ENCODE measurements at regions not wholly inside any gene's neighbourhood (a gene's known extent, or its start where the extent isn't known, plus 50 kb on each side); places are given as distances from the start of the nearest gene placed in this dataset.

- Histone ChIP-seq H3K4me1 (ENCODE audit: control insufficient read depth, insufficient read depth, low read length) (no peaks in the 10 kb centered on the region), H3K27me3 (ENCODE audit: control insufficient read depth in 1 of 2, insufficient read depth in 2 of 2, low read length in 2 of 2) (no peaks in the 10 kb centered on the region), H3K9ac (ENCODE audit: low read length in 2 of 2) (no peak overlapping the region), H3K9me3 (ENCODE audit: control insufficient read depth in 2 of 2, low read length in 2 of 2) (no peaks in the 10 kb centered on the region), H3K36me3 (ENCODE audit: control insufficient read depth in 2 of 2, insufficient read depth in 2 of 2, low read length in 2 of 2) (no peaks in the 10 kb centered on the region), H3K27ac (ENCODE audit: low read length) (no peak overlapping the region), H3K4me3 (ENCODE audit: low read length in 2 of 2) (no peak overlapping the region)
Observed at GRCh38 chr6:150651808-150652470, 52.3 kb downstream of the PLEKHG1 start.

DNA sequence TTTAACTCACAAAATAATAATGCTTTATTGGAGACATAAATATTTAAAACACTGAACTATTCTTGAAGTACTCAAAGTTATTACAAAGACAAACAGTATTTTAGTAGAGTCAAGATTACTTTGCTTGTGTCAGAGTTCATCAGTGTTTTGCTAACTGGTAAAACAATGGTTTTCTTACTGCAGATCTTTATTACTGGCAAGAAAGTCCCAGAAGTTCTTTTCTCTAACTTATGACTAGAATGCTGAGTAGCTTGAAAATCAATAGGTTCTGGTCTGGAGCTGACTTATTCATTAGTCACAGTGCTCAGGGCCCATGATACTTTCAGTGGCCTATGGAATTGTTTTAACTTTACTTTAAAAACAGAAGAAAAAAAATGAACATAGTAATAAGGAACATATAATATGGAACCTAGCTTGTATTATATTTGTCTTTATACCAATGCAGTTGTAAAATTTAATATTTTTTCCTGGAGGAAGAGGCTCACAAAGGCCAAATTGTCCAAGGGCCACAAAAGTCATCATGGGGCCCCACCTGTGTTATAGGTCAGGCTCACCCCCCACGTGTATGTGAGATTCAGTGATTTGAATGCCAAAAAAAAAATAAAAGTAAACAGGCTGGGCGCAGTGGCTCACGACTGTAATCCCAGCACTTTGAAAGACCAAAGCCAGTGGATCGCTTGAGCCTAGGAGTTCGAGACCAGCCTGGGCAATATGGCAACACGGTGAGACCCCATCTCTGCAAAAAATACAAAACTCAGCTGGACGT is 53.3 kb downstream of the PLEKHG1 start:
- H3K9ac ChIP-seq (ENCODE audit: low read length in 2 of 2) = no peak overlapping the region
- H3K4me1 ChIP-seq (ENCODE audit: control insufficient read depth, insufficient read depth, low read length) = no peaks in the 10 kb centered on the region
- H3K9me3 ChIP-seq (ENCODE audit: control insufficient read depth in 2 of 2, low read length in 2 of 2) = no peaks in the 10 kb centered on the region
- H3K4me3 ChIP-seq (ENCODE audit: low read length in 2 of 2) = no peak overlapping the region
- H3K36me3 ChIP-seq (ENCODE audit: control insufficient read depth in 2 of 2, insufficient read depth in 2 of 2, low read length in 2 of 2) = no peaks in the 10 kb centered on the region
- no peaks in the 10 kb centered on the region for H3K27me3 ChIP-seq (ENCODE audit: control insufficient read depth in 1 of 2, insufficient read depth in 2 of 2, low read length in 2 of 2)
- no peak overlapping the region for H3K27ac ChIP-seq (ENCODE audit: low read length)

- H3K27me3 ChIP-seq (ENCODE audit: control insufficient read depth in 1 of 2, insufficient read depth in 2 of 2, low read length in 2 of 2) = no peaks in the 10 kb centered on the region
- H3K36me3 ChIP-seq (ENCODE audit: control insufficient read depth in 2 of 2, insufficient read depth in 2 of 2, low read length in 2 of 2) = no peaks in the 10 kb centered on the region
- no peak overlapping the region for H3K9ac ChIP-seq (ENCODE audit: low read length in 2 of 2)
- H3K27ac ChIP-seq (ENCODE audit: low read length) = no peak overlapping the region
- H3K4me1 ChIP-seq (ENCODE audit: control insufficient read depth, insufficient read depth, low read length) = no peaks in the 10 kb centered on the region
- no peak overlapping the region for H3K4me3 ChIP-seq (ENCODE audit: low read length in 2 of 2)
- H3K9me3 ChIP-seq (ENCODE audit: control insufficient read depth in 2 of 2, low read length in 2 of 2) = no peaks in the 10 kb centered on the region
Observed at GRCh38 chr6:150654608-150655007, 54.9 kb downstream of the PLEKHG1 start.

GRCh38 chr6:150656156-150656555 is 56.5 kb downstream of the PLEKHG1 start:
- Histone ChIP-seq H3K27ac (ENCODE audit: low read length) (no peak overlapping the region), H3K9me3 (ENCODE audit: control insufficient read depth in 2 of 2, low read length in 2 of 2) (no peaks in the 10 kb centered on the region), H3K4me1 (ENCODE audit: control insufficient read depth, insufficient read depth, low read length) (no peaks in the 10 kb centered on the region), H3K4me3 (ENCODE audit: low read length in 2 of 2) (no peak overlapping the region), H3K9ac (ENCODE audit: low read length in 2 of 2) (no peak overlapping the region), H3K36me3 (ENCODE audit: control insufficient read depth in 2 of 2, insufficient read depth in 2 of 2, low read length in 2 of 2) (no peaks in the 10 kb centered on the region), H3K27me3 (ENCODE audit: control insufficient read depth in 1 of 2, insufficient read depth in 2 of 2, low read length in 2 of 2) (no peaks in the 10 kb centered on the region)

DNA sequence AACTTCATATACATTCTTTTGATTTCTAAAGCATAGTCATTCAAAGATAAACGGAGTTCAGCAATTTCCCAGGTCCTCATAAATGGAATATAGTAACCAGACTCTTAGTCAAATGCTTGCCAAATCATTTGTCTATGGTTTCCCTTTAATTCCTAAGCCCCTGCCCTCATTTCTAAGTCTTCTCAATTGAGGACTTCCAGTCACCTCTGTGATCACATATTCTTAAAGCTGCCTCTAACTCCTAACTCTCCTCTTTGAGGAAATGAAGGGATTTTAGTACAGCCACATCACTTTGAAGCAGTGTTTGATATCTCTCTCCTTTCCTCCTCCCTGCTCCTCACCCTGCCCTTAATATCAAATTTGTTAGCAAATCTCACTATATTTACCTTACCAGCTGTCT is 58.7 kb downstream of the PLEKHG1 start:
- no peaks in the 10 kb centered on the region for H3K4me1 ChIP-seq (ENCODE audit: control insufficient read depth, insufficient read depth, low read length)
- H3K36me3 ChIP-seq (ENCODE audit: control insufficient read depth in 2 of 2, insufficient read depth in 2 of 2, low read length in 2 of 2) = no peaks in the 10 kb centered on the region
- no peak overlapping the region for H3K9ac ChIP-seq (ENCODE audit: low read length in 2 of 2)
- H3K4me3 ChIP-seq (ENCODE audit: low read length in 2 of 2) = no peak overlapping the region
- no peaks in the 10 kb centered on the region for H3K27me3 ChIP-seq (ENCODE audit: control insufficient read depth in 1 of 2, insufficient read depth in 2 of 2, low read length in 2 of 2)
- no peak overlapping the region for H3K27ac ChIP-seq (ENCODE audit: low read length)
- H3K9me3 ChIP-seq (ENCODE audit: control insufficient read depth in 2 of 2, low read length in 2 of 2) = no peaks in the 10 kb centered on the region

DNA sequence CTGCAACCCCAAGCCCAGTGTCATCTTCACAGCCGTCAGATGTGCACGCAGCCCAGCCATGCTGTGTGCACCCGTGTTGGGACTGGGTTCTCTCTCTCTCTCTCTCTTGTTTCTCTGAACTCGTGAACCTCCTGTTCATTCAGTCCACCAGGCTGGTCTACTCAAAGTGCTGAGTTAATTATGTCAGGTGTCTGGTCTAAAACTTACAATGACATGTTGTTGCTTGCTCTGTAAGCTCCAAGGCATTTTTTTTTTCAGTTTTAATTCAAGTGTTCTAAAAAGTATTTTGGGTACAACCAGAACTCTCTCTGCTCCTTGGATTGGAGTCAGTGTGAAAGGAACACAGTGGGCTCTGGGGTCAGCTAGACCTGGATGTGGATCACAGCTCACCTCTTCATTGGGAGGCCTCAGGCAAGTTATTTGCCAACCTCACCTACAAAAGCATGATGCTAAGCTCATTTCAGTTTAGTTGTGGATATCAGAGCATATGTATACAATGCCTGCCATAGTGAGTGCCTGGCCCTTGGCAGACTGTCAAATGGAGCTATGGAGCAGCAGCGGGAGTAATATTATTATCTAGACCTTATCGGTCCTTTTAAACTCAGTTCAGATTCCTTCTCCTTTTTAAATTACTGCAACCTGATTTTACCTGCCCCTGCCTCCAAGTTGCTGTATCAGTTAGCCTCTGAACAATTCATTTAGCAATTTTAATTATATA is 59.5 kb downstream of the PLEKHG1 start:
- H3K4me3 ChIP-seq (ENCODE audit: low read length in 2 of 2) = no peak overlapping the region
- no peaks in the 10 kb centered on the region for H3K27me3 ChIP-seq (ENCODE audit: control insufficient read depth in 1 of 2, insufficient read depth in 2 of 2, low read length in 2 of 2)
- H3K27ac ChIP-seq (ENCODE audit: low read length) = no peak overlapping the region
- H3K9ac ChIP-seq (ENCODE audit: low read length in 2 of 2) = no peak overlapping the region
- no peaks in the 10 kb centered on the region for H3K9me3 ChIP-seq (ENCODE audit: control insufficient read depth in 2 of 2, low read length in 2 of 2)
- H3K4me1 ChIP-seq (ENCODE audit: control insufficient read depth, insufficient read depth, low read length) = no peaks in the 10 kb centered on the region
- H3K36me3 ChIP-seq (ENCODE audit: control insufficient read depth in 2 of 2, insufficient read depth in 2 of 2, low read length in 2 of 2) = no peaks in the 10 kb centered on the region

GRCh38 chr6:150661216-150662007 is 61.7 kb downstream of the PLEKHG1 start:
- Histone ChIP-seq H3K27me3 (ENCODE audit: control insufficient read depth in 1 of 2, insufficient read depth in 2 of 2, low read length in 2 of 2) (no peaks in the 10 kb centered on the region), H3K9me3 (ENCODE audit: control insufficient read depth in 2 of 2, low read length in 2 of 2) (no peaks in the 10 kb centered on the region), H3K4me1 (ENCODE audit: control insufficient read depth, insufficient read depth, low read length) (peaks cover 5% of the 10 kb centered on the region)

GRCh38 chr6:150662814-150663213 is 63.1 kb downstream of the PLEKHG1 start:
- Histone ChIP-seq H3K27me3 (ENCODE audit: control insufficient read depth in 1 of 2, insufficient read depth in 2 of 2, low read length in 2 of 2) (no peaks in the 10 kb centered on the region), H3K4me3 (ENCODE audit: low read length in 2 of 2) (no peak overlapping the region), H3K36me3 (ENCODE audit: control insufficient read depth in 2 of 2, insufficient read depth in 2 of 2, low read length in 2 of 2) (no peaks in the 10 kb centered on the region), H3K9me3 (ENCODE audit: control insufficient read depth in 2 of 2, low read length in 2 of 2) (no peaks in the 10 kb centered on the region), H3K4me1 (ENCODE audit: control insufficient read depth, insufficient read depth, low read length) (peaks cover 6% of the 10 kb centered on the region), H3K9ac (ENCODE audit: low read length in 2 of 2) (no peak overlapping the region), H3K27ac (ENCODE audit: low read length) (no peak overlapping the region)

More at GRCh38 chr6:150661216-150662007, 61.7 kb downstream of the PLEKHG1 start:
- H3K27ac ChIP-seq (ENCODE audit: low read length) = no peak overlapping the region
- H3K36me3 ChIP-seq (ENCODE audit: control insufficient read depth in 2 of 2, insufficient read depth in 2 of 2, low read length in 2 of 2) = no peaks in the 10 kb centered on the region
- no peak overlapping the region for H3K9ac ChIP-seq (ENCODE audit: low read length in 2 of 2)
- no peak overlapping the region for H3K4me3 ChIP-seq (ENCODE audit: low read length in 2 of 2)

GRCh38 chr6:150664091-150664490 is 64.4 kb downstream of the PLEKHG1 start:
- H3K27me3 ChIP-seq (ENCODE audit: control insufficient read depth in 1 of 2, insufficient read depth in 2 of 2, low read length in 2 of 2) = no peaks in the 10 kb centered on the region
- peaks cover 16% of the 10 kb centered on the region for H3K4me1 ChIP-seq (ENCODE audit: control insufficient read depth, insufficient read depth, low read length)
- H3K27ac ChIP-seq (ENCODE audit: low read length) = no peak overlapping the region
- no peak overlapping the region for H3K4me3 ChIP-seq (ENCODE audit: low read length in 2 of 2)
- H3K9me3 ChIP-seq (ENCODE audit: control insufficient read depth in 2 of 2, low read length in 2 of 2) = no peaks in the 10 kb centered on the region
- H3K9ac ChIP-seq (ENCODE audit: low read length in 2 of 2) = no peak overlapping the region
- H3K36me3 ChIP-seq (ENCODE audit: control insufficient read depth in 2 of 2, insufficient read depth in 2 of 2, low read length in 2 of 2) = no peaks in the 10 kb centered on the region

DNA sequence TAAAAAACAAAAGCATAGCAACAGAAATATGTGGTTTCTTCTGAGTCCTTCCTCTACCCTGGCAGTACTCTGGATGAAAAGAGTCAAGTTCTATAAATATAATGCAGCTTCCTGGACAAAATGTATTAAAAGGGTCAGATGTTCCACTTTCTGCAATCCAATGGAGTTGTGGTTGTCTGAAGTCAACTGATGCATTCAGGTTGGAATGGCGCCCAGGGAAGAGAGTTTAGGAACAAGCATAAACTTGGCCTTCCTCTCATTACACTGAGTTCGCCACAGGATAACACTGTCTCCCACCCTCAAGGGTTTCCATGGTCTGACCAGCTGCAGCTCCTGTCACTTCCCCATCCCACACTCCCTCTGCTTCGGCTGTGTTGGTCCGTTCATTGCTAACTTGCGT is 66.4 kb downstream of the PLEKHG1 start:
- Histone ChIP-seq H3K27ac (ENCODE audit: low read length) (no peak overlapping the region), H3K27me3 (ENCODE audit: control insufficient read depth in 1 of 2, insufficient read depth in 2 of 2, low read length in 2 of 2) (no peaks in the 10 kb centered on the region), H3K9me3 (ENCODE audit: control insufficient read depth in 2 of 2, low read length in 2 of 2) (no peaks in the 10 kb centered on the region), H3K4me3 (ENCODE audit: low read length in 2 of 2) (no peak overlapping the region), H3K36me3 (ENCODE audit: control insufficient read depth in 2 of 2, insufficient read depth in 2 of 2, low read length in 2 of 2) (no peaks in the 10 kb centered on the region), H3K9ac (ENCODE audit: low read length in 2 of 2) (no peak overlapping the region), H3K4me1 (ENCODE audit: control insufficient read depth, insufficient read depth, low read length) (peaks cover 21% of the 10 kb centered on the region)
